Spinal cord (tissue), 9 donors: ENCODE measurements at regions not wholly inside any gene's neighbourhood (a gene's known extent, or its start where the extent isn't known, plus 50 kb on each side); places are given as distances from the start of the nearest gene placed in this dataset.

Experiments used
- DNase-seq, 6 donors: peaks; one replicate each; pipeline versions ENCODE4 v3.0.0 to v3.0.0-alpha.2; 2013 to 2015; ENCODE audit warnings: low spot score in 6 of 6, low read depth in 4 of 6
- H3K27ac ChIP-seq: one replicate; pipeline ENCODE4 v1.5.1; 2013; ENCODE audit warnings: low read depth, low read length, control low read depth
- H3K27me3 ChIP-seq: one replicate; pipeline ENCODE4 v1.6.1; 2013; ENCODE audit warnings: low read length; ENCODE audit not compliant: control insufficient read depth, insufficient read depth
- H3K36me3 ChIP-seq: one replicate; pipeline ENCODE4 v1.6.1; 2013; ENCODE audit warnings: low read length; ENCODE audit not compliant: control insufficient read depth, insufficient read depth
- H3K4me1 ChIP-seq: one replicate; pipeline ENCODE4 v1.6.1; 2013; ENCODE audit warnings: low read length; ENCODE audit not compliant: control insufficient read depth, insufficient read depth
- H3K4me3 ChIP-seq: one replicate; pipeline ENCODE4 v1.5.1; 2013; ENCODE audit warnings: low read depth, low read length, control low read depth
- H3K9me3 ChIP-seq: one replicate; pipeline ENCODE4 v1.6.1; 2013; ENCODE audit warnings: low read length; ENCODE audit not compliant: control insufficient read depth, insufficient read depth
- WGBS: methylation state at CpG from one replicate; pipeline ENCODE4 v1.1.5; 2013; ENCODE audit warnings: missing lambda C conversion rate; ENCODE audit not compliant: insufficient coverage; 5-methylcytosine and 5-hydroxymethylcytosine counted together
- donor health status: healthy.

DNA sequence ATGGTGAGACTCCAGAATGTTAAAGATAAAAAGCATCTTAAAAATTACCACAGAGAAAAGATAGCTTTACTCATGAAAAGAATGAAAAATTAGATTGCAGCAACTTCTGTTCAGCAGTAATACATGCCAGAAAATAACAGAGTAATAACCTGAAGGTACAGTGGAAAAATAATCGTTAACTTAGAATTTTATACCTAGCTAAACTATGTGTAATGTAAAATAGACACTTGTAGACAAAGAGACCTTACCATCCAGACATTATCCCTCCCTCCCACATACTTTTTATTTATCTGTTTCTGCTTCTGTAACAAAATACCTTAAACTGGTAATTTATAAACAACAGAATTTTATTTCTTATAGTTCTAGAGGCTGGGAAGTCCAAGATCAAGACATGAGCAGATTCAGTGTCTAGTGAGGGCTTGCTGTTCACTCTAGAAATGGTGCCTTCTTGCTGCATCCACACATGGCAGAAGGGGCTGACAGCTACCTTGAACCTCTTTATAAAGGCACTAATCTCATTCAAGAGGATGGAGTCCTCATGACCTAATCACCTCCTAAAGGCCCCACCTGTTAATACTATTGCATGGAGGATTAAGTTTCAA is 90.7 kb downstream of the COL6A6 start:
- WGBS: no CpG with 5 or more reads among the region's 1 CpG
- no peak for DNase-seq
- Histone ChIP-seq H3K4me1 (no peaks in the 10 kb centered on the region), H3K27ac (no peak overlapping the region), H3K9me3 (peaks cover 3% of the 10 kb centered on the region), H3K27me3 (no peaks in the 10 kb centered on the region), H3K4me3 (no peak overlapping the region), H3K36me3 (no peaks in the 10 kb centered on the region)

DNA sequence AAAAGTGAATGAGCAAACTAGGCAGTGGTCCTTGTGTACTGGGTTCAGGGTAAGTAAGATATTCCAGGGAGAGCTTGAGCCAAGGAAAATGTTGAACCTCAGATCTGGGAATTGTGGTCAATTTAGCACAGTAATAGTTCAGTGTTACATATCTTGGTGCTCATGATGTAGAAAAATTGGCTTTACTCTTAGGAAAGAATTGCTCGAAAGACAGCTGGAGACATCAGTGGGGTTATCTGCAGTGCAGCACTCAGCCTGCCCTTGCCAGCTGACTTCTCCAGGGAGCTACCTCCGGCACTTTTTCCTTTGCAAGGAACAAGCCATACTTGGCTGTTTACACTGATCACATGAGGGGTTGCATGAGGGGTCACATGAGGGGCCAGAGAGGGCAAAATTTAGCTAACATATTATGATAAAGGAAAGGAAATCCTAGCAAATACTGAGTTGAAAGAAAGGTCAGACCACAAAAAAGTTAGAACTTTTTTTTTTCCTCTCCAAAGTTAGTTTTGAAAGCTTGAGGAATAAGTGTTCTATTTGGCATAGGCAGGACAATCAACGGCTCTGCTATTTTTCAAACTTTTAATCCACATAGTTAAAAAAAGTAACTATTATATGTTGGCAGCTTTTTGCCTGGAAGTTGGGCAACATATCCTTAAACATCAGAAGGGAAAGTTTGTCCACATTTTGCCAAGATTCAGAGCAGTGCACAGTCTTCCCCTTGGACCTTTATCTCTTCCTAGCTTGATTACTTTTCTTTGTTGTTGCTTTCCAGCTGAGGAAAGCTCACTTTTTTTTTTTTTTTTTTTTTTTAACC is 92.4 kb downstream of the COL6A6 start:
- H3K36me3 ChIP-seq: no peaks in the 10 kb centered on the region
- 92% methylated on average over 1 of the region's 3 CpGs for WGBS
- no peak overlapping the region for H3K4me3 ChIP-seq
- peak in 1 of 6 donors; percentile 18 for DNase-seq
- H3K27ac ChIP-seq: peak overlapping the region; percentile 44
- peaks cover 3% of the 10 kb centered on the region for H3K9me3 ChIP-seq
- no peaks in the 10 kb centered on the region for H3K27me3 ChIP-seq
- no peaks in the 10 kb centered on the region for H3K4me1 ChIP-seq

DNA sequence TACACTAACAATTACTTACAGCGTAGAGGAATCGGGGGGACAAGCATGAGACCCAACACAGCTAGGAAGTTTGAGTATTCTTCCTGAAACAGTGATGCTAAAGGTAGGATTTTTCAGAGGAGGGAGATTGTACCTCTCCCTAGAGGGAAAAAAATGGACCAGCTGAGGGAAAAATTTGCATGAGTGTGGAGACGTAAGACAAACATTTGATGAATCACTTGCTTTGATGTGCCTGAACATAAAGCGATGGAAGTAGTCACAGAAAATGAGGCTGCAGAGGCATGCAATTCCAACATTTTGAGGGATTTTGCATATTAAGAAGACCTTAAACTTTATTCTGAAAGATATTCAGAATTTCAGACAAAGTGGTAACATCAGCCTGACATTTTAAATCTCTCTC is 102.2 kb downstream of the COL6A6 start:
- 43% methylated on average over 1 of the region's 4 CpGs for WGBS
- Histone ChIP-seq H3K27me3 (no peaks in the 10 kb centered on the region), H3K4me3 (no peak overlapping the region), H3K36me3 (no peaks in the 10 kb centered on the region), H3K9me3 (no peaks in the 10 kb centered on the region), H3K27ac (no peak overlapping the region), H3K4me1 (no peaks in the 10 kb centered on the region)
- DNase-seq: no peak

DNA sequence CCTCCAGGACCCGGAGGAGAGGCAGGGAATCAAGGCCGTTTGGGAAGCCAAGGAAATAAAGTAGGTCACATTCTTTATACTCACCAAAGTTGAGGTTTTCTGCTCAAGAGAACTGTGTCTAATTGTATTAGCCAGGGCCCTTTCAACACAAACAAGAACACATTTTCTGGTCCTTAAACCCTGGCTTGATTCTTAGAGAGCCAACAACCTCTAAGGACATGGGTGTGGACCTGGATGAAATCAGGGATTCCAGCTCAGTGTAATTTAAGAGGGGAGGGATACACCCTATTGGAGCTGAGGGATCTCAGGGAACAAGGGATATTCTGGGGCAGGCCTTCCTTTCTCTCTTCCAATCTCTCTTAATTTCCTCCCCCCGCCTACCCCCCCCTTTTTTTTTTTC is 104.8 kb downstream of the COL6A6 start:
- no peak overlapping the region for H3K27ac ChIP-seq
- H3K36me3 ChIP-seq: no peaks in the 10 kb centered on the region

DNA sequence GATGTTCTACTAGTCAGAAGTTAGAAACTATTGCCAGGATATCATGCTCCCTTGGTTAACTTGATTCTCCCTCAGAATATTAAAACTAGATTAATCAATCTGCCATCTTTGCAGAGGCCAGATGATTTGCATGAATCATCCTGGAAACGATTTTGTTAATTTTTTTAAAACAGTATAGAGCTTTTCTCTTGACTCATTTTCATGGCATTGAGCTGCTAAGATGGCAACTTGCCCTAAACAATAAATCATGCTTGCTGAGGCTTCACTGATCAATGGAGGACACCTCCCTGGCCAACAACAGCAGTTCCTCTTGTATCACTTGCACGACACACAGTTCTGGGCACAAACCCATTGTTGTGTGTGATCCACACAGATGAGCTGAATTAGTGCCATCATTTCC is 109.1 kb downstream of the COL6A6 start:
- H3K27ac ChIP-seq: no peak overlapping the region
- DNase-seq: no peak
- H3K36me3 ChIP-seq: no peaks in the 10 kb centered on the region
- H3K27me3 ChIP-seq: no peaks in the 10 kb centered on the region
- no peak overlapping the region for H3K4me3 ChIP-seq
- no CpG with 5 or more reads among the region's 2 CpGs for WGBS
- H3K9me3 ChIP-seq: no peaks in the 10 kb centered on the region
- H3K4me1 ChIP-seq: no peaks in the 10 kb centered on the region

More for the DNA sequence above, 104.8 kb downstream of the COL6A6 start:
- DNase-seq: peak in 1 of 6 donors; percentile 7
- no peaks in the 10 kb centered on the region for H3K9me3 ChIP-seq
- H3K4me3 ChIP-seq: no peak overlapping the region
- H3K27me3 ChIP-seq: no peaks in the 10 kb centered on the region
- no CpG with 5 or more reads among the region's 3 CpGs for WGBS
- H3K4me1 ChIP-seq: no peaks in the 10 kb centered on the region

DNA sequence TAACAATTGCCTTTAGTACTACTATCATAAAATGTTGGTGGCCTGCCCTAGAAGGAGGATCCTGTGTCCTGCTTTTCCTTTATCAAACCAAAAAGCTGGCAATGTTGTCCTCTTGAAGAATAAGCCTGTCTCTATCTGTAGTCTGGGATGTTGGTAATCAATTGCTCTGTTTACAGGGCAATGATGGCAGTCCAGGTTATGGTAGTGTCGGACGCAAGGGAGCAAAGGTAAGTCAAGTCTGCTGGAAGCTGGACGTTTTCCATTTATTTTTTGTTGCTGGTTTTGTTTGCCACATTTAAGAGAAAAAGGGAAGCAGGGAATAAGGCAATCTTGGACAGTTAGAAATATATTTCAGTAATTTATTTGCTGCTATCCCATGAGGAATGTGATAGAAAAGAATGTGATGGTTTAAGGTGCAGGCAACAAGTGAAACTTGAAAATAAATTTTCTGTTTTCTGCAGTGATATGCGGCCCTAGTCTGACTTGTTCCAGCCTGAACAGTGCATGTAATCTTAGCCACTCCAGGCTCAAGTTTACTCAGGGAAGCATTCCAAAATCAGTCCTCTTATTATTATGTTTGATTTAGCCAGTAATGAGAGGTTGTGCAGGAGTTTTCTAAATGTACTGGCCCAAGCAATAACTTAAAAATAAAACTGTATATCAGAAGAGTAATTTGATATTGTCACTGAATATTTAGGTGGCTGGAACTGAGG is 110.3 kb downstream of the COL6A6 start:
- no peaks in the 10 kb centered on the region for H3K36me3 ChIP-seq

DNA sequence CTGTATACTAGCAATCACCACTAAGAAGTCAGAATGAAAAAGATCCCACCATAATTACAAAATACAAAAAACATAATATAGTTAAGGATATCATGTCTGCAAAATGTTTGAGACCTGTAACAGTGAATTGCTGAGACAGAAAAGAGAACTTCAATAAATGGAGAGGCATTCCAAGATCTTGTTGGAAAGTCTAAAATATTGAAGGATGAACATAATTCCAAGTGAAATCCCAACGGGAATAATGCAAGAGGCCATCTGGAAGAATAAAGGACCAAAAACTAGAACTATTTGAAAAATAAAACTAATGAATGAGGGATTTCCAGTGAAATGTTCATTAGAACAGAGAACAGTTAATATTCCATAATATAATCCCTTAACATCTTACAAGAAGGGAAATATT is 110.9 kb downstream of the COL6A6 start:
- H3K27me3 ChIP-seq: no peaks in the 10 kb centered on the region
- no CpG with 5 or more reads among the region's 1 CpG for WGBS
- no peak overlapping the region for H3K4me3 ChIP-seq
- no peaks in the 10 kb centered on the region for H3K36me3 ChIP-seq
- no peak for DNase-seq
- no peak overlapping the region for H3K27ac ChIP-seq
- H3K4me1 ChIP-seq: no peaks in the 10 kb centered on the region
- H3K9me3 ChIP-seq: no peaks in the 10 kb centered on the region

More for the DNA sequence above, 110.3 kb downstream of the COL6A6 start:
- Histone ChIP-seq H3K27ac (no peak overlapping the region), H3K9me3 (no peaks in the 10 kb centered on the region), H3K27me3 (no peaks in the 10 kb centered on the region), H3K4me3 (no peak overlapping the region), H3K4me1 (no peaks in the 10 kb centered on the region)
- WGBS: 86% methylated on average over 3 of the region's 4 CpGs
- no peak for DNase-seq
